Fibroblast of gingiva (primary cell): ENCODE measurements at regions not wholly inside any gene's neighbourhood (a gene's known extent, or its start where the extent isn't known, plus 50 kb on each side); places are given as distances from the start of the nearest gene placed in this dataset.
A peak's percentile ranks its signal among the peaks of the same experiment; 100 is the strongest.
"Not testable (repeated sequence)": the region's sequence is repeated elsewhere in the genome, so short reads cannot be mapped to it uniquely, and the experiment has no call there.

ENCODE experiments used
- DNase-seq: peaks from one replicate; pipeline ENCODE4 v3.0.0-alpha.2; 2011; ENCODE audit warnings: low read depth

DNA sequence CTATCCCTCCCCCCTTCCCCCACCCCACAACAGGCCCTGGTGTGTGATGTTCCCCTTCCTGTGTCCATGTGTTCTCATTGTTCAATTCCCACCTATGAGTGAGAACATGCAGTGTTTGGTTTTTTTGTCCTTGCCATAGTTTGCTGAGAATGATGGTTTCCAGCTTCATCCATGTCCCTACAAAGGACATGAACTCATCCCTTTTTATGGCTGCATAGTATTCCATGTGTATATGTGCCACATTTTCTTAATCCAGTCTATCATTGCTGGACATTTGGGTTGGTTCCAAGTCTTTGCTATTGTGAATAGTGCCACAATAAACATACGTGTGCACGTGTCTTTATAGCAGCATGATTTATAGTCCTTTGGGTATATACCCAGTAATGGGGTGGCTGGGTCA, 52.3 kb upstream of the MAN1A2 start:
- DNase-seq = not testable (repeated sequence)

GRCh38 chr1:117313555-117313954, 53.7 kb upstream of the MAN1A2 start:
- no peak for DNase-seq

- peak; percentile 44 for DNase-seq
Observed at GRCh38 chr1:117312453-117313138, 54.7 kb upstream of the MAN1A2 start.

DNA sequence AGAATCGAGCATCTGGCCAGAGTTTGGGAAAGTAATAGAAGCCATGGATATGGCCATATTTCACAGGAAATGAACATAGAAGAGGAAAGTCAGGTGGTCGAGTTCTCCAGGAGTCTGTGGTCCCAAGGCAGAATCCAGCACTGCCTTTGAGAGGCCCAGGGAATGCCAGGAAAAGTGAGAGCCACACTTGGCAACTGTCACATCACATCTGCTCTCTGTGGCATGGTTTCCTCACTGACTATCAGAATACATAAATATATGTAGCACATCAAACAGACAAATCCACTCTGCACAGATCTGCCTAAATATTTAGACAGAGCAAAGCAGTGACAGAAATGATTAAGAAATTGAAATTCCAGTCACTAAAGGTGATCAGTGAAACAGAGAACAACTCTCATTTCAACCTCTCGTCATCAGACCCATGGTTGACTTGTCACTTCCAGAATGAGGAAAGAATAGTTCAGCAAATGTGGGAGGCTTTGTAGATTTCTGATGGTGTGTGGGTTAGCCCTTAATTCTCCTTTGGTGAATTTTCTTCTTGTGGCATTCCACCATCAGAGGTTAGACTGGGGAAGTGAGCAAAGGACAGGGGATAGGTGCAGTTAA, 58.8 kb upstream of the MAN1A2 start:
- no peak for DNase-seq

- no peak for DNase-seq
Observed at GRCh38 chr1:117301901-117302300, 65.3 kb upstream of the MAN1A2 start.

- not testable (repeated sequence) for DNase-seq
Observed at GRCh38 chr1:117300183-117300582, 67.1 kb upstream of the MAN1A2 start.

- DNase-seq = no peak
Observed at GRCh38 chr1:117295001-117295400, 72.2 kb upstream of the MAN1A2 start.

GRCh38 chr1:117290890-117291289, 76.4 kb upstream of the MAN1A2 start:
- DNase-seq = peak; percentile 10

DNA sequence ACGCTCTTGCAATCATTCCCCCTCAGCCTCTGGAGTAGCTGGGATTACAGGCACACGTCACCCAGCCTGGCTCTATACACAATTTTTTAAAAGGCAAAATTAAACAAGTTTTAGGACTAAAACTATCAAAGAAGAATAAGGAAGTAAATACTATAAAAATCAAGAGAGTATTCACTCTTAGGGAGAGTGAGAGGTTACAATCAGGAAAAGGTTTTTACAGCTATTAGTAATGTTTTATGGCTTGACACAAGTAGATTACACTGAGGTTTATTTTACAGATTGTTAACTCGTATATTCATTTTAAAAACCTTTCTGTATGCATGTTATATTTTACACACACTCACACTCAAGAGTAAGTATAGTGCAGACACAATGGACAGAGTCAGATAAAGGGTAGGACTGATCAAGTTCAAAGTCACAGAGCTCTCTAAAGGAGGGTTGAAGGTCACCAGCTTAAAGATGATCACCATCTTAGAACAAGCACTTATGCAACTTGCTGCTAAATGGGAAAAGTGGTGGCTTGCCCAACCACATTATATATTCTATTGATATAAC, 77.9 kb upstream of the MAN1A2 start:
- no peak for DNase-seq

- no peak for DNase-seq
Observed at GRCh38 chr1:117286562-117286961, 75.8 kb upstream of the VTCN1 start.

DNA sequence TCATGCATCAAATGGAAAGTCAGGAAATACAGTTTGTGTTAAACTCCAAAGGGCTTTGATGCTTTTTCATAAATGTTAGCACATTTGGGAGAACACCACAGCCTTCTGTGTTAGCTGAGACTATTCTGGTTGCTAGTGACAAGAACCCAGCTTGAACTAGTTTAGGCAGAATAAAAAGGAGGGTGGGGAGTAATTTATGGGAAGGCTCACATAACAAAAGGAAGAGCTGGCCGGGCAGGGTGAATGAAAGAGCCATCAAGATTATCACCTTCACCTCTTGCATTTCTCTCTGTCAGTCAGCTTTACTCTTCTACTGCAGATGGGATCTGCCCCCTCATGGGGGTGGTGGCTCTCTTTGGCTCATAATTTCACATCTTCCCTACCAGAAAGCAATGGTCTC, 75.4 kb upstream of the VTCN1 start:
- no peak for DNase-seq

DNA sequence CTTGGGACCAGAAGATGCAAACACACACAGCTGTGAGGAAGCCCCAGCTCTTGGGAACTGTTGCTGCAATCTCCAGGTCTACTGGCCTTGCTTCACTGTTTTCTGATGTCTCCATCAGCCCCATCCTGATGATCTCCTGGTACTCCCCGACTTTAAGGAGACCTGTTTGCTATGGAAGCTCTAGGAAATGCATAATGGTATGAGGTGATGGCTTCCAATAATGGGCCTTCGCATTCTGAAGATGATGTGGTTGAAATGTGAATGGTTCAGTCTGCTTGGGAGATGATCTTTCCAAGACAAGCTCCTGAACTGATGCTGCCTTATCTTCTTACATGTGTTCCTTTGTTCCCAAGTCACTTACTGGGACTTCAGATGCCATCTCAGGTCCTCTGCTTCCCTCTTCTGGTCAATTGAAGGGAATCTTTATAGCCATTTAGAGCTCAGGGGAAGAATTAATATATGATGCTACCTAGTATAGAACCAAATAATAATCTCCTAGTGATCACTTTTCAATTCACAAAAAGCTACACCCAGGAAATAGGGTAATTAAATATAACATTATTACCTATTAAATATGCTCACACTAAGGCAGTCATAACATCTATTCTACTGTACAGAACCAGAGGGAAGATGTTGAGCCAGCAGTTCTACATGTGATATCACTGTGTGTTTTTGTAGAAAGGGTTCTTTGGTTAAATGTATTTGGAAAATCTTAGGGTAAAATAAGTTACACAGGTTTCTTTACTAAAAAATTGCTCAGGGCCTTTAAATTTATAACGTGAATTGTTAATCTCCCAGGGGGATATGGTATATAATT, 73.9 kb upstream of the VTCN1 start:
- peak; percentile 62 for DNase-seq

GRCh38 chr1:117278531-117278930, 67.8 kb upstream of the VTCN1 start:
- DNase-seq = no peak

DNA sequence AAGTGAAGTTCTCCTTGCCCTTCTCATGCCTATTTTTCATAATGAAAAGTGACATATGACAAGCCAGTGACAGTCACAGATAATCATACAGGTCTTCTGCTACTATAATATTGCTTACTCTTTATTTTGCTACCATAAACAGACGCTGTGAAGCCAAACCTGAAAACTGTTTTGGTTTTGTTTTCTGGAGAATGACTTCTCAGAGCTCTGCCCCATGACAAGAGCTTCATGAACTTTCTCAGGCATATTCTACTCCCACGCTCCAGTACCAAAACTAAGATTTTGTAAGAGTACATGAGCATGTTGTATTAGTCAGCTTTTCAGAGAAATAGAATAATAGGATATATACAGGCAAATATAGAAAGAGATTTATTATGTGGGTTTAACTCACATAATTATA, 64.3 kb upstream of the VTCN1 start:
- DNase-seq = no peak

- DNase-seq = no peak
Observed at GRCh38 chr1:117271959-117272358, 61.2 kb upstream of the VTCN1 start.

GRCh38 chr1:117271129-117271528, 60.4 kb upstream of the VTCN1 start:
- DNase-seq = no peak

DNA sequence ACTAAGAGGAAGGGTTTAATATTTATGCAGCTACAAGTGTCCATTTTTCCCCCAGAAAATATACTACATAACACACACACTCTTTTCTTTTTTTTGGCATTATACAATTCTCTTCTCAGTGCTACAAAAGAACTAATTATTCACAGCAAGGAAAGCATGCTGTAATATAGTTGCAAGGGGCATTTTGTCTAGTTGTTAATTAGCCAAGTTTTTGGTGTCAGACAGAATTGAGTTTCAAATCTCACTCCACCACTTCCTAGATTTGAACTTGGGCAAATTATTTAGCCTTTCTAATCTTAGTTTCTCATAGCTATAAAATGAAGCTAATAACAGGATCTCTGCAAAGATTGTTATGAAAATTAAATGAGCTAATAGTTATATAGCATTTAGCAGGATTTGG, 60.0 kb upstream of the VTCN1 start:
- DNase-seq = no peak

DNA sequence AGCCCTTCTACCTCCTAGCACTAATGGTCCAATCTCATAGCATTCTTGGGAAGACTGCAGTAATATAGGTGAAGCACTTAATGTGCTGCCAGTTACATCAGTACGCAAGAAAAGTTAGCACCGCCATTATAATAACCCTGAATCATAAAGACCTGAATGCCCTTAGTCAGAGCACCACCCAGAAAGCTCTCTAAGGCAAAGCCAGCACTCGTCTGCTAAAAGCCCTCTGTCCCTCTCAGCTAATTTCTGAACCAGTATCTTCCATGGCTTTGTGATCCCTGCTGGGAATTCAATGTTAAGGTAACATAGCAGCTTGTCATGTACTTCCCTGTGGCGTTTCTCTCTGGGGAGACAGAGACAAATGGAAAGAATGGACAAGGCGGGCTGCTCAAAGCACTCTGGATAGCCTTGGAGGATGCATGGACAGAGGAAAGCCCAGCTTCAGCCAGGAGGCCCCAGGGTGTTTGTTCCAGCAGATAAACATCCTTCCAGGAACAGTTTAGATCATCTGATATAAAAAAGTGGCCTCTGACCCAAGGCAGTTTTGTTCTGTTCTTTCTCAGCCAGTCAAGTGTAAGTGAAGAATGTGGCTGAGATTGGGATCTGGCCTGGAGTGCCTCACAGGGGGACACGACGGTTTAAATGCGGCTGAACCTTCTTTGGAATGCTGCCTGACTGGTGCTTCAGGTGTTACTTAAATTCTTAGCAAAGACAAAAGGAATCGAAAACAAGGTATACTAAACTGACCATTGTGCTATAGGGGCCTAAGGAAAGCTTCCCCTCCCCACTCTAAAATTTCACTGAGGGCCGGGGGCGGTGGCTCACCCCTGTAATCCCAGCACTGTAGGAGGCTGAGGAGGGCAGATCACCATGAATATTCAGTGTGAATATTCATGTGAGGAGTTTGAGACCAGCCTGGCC, 58.1 kb upstream of the VTCN1 start:
- no peak for DNase-seq

GRCh38 chr1:117267232-117267774, 56.6 kb upstream of the VTCN1 start:
- DNase-seq = no peak

DNA sequence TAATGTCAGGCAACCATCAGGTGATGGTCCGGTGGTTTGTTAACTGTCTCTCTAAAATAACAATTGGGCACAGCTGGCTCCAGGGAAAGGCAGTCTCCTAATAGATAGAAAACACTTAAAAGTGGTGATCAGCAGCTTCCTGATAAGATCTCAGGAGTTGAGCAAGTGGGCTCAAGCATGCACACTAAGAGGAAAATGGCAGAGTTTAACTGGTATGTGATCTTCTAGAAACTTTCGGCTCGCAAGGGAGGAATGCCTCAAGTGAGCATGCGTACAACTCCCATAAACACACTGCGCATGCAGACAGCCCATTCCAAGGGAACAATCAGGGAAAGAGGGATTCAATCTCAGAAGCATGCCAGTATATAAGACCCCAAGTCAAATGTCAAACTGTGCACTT, 52.2 kb upstream of the VTCN1 start:
- DNase-seq = no peak

- no peak for DNase-seq
Observed at GRCh38 chr1:117261424-117261785, 50.7 kb upstream of the VTCN1 start.
